SK-N-SH treated with all-trans-retinoic acid at 6 μM for 48 hours (cell line): ENCODE measurements at regions not wholly inside any gene's neighbourhood (a gene's known extent, or its start where the extent isn't known, plus 50 kb on each side); places are given as distances from the start of the nearest gene placed in this dataset.

Source experiments
- CREB5 ChIP-seq: fragments of 250-450 bp; sonication (Bioruptor Pico); IDR thresholded peaks from 2 replicates; pipeline ENCODE4 v1.5.1; 2020; ENCODE audit warnings: low read depth, mild to moderate bottlenecking, moderate library complexity
- TF ChIP-seq, protein P1 (sequence below): fragments of 250-450 bp; sonication (Bioruptor Pico); IDR thresholded peaks from 2 replicates; pipeline ENCODE4 v1.8.0; 2020; ENCODE audit warnings: mild to moderate bottlenecking, moderate library complexity, borderline replicate concordance
- TF ChIP-seq, protein P2 (sequence below): fragments of 250-450 bp; sonication (Bioruptor Pico); IDR thresholded peaks from 2 replicates; pipeline ENCODE4 v1.8.0; 2021; ENCODE audit warnings: low read depth, mild to moderate bottlenecking, moderate library complexity, borderline replicate concordance

DNA sequence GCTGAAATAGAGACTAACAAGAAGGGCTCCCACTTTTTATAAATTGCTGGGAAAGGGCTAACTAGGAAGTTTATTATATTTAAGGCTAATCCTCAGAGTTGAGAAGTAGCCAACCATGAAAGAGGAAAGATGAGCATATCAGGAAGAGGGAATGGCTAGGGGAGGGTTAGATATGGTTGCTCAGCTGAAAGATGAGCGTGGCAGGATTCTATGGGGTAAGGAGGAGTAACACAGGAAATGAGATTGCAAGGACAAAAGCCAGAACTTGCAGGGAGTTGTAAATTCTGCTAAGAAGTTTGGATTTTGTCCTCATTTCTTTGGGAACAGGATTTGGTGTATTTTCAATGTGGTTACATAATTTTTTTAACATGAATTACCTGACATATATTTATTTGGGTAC, 127.4 kb upstream of the ATP2B1 start:
- TF ChIP-seq CREB5 (CRISPR knock-in tag): no peak
- TF ChIP-seq, protein P1, sequence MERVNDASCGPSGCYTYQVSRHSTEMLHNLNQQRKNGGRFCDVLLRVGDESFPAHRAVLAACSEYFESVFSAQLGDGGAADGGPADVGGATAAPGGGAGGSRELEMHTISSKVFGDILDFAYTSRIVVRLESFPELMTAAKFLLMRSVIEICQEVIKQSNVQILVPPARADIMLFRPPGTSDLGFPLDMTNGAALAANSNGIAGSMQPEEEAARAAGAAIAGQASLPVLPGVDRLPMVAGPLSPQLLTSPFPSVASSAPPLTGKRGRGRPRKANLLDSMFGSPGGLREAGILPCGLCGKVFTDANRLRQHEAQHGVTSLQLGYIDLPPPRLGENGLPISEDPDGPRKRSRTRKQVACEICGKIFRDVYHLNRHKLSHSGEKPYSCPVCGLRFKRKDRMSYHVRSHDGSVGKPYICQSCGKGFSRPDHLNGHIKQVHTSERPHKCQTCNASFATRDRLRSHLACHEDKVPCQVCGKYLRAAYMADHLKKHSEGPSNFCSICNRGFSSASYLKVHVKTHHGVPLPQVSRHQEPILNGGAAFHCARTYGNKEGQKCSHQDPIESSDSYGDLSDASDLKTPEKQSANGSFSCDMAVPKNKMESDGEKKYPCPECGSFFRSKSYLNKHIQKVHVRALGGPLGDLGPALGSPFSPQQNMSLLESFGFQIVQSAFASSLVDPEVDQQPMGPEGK (CRISPR knock-in tag): no peak
- TF ChIP-seq, protein P2, sequence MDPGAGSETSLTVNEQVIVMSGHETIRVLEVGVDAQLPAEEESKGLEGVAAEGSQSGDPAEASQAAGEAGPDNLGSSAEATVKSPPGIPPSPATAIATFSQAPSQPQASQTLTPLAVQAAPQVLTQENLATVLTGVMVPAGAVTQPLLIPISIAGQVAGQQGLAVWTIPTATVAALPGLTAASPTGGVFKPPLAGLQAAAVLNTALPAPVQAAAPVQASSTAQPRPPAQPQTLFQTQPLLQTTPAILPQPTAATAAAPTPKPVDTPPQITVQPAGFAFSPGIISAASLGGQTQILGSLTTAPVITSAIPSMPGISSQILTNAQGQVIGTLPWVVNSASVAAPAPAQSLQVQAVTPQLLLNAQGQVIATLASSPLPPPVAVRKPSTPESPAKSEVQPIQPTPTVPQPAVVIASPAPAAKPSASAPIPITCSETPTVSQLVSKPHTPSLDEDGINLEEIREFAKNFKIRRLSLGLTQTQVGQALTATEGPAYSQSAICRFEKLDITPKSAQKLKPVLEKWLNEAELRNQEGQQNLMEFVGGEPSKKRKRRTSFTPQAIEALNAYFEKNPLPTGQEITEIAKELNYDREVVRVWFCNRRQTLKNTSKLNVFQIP (CRISPR knock-in tag): no peak
